Kidney epithelial cell (primary cell): ENCODE measurements at regions not wholly inside any gene's neighbourhood (a gene's known extent, or its start where the extent isn't known, plus 50 kb on each side); places are given as distances from the start of the nearest gene placed in this dataset.

Experiments used
- DNase-seq: peaks from one replicate; pipeline ENCODE4 v3.0.0-alpha.2; 2010; ENCODE audit warnings: low read depth
- H3K27me3 ChIP-seq: 2 replicates; pipeline ENCODE4 v1.6.0; 2011; ENCODE audit warnings: low read length; ENCODE audit not compliant: control insufficient read depth, insufficient read depth
- H3K36me3 ChIP-seq: 2 replicates; pipeline ENCODE4 v1.5.1; 2011; ENCODE audit warnings: low read length; ENCODE audit not compliant: control insufficient read depth, insufficient read depth
- H3K4me3 ChIP-seq: 2 replicates; pipeline ENCODE4 v1.5.1; 2011; ENCODE audit warnings: low read depth, mild to moderate bottlenecking, control low read depth, low read length
- TF ChIP-seq, protein P1 (sequence below): IDR thresholded peaks from 2 replicates; pipeline ENCODE4 v1.5.1; 2011; ENCODE audit warnings: mild to moderate bottlenecking, moderate library complexity, low read length, control low read depth, inconsistent platforms; ENCODE audit not compliant: insufficient read depth, poor library complexity, severe bottlenecking

DNA sequence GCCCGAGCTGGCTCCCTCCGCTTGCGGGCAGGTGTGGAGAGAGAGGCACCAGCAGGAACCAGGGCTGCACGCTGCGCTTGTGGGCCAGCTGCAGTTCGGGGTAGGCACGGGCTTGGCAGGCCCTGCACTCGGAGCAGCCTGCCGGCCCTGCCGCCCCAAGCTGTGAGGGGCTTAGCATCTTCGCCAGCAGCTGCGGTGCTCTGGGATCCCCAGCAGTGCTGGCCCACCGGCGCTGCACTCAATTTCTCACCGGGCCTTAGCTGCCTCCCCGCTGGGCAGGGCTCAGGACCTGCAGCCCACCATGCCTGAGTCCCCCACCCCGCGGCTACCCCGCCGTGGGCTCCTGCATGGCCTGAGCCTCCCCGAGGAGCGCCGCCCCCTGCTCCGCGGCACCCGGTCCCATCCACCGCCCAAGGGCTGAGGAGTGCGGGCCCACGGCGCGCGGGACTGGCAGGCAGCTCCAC is 434.4 kb upstream of the RGPD4 start:
- DNase-seq = no peak
- Histone ChIP-seq H3K27me3 (no peaks in the 10 kb centered on the region), H3K4me3 (no peak overlapping the region), H3K36me3 (no peaks in the 10 kb centered on the region)
- TF ChIP-seq, protein P1, sequence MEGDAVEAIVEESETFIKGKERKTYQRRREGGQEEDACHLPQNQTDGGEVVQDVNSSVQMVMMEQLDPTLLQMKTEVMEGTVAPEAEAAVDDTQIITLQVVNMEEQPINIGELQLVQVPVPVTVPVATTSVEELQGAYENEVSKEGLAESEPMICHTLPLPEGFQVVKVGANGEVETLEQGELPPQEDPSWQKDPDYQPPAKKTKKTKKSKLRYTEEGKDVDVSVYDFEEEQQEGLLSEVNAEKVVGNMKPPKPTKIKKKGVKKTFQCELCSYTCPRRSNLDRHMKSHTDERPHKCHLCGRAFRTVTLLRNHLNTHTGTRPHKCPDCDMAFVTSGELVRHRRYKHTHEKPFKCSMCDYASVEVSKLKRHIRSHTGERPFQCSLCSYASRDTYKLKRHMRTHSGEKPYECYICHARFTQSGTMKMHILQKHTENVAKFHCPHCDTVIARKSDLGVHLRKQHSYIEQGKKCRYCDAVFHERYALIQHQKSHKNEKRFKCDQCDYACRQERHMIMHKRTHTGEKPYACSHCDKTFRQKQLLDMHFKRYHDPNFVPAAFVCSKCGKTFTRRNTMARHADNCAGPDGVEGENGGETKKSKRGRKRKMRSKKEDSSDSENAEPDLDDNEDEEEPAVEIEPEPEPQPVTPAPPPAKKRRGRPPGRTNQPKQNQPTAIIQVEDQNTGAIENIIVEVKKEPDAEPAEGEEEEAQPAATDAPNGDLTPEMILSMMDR = no peak

GRCh38 chr2:107393516-107393915 is 433.2 kb upstream of the RGPD4 start:
- TF ChIP-seq, protein P1 = no peak
- no peak for DNase-seq
- no peaks in the 10 kb centered on the region for H3K27me3 ChIP-seq
- H3K4me3 ChIP-seq = no peak overlapping the region
- no peaks in the 10 kb centered on the region for H3K36me3 ChIP-seq

GRCh38 chr2:107398683-107399082 is 428.0 kb upstream of the RGPD4 start:
- H3K27me3 ChIP-seq = no peaks in the 10 kb centered on the region

GRCh38 chr2:107402330-107402729 is 424.4 kb upstream of the RGPD4 start:
- TF ChIP-seq, protein P1 = no peak
- H3K4me3 ChIP-seq = no peak overlapping the region
- DNase-seq = no peak
- no peaks in the 10 kb centered on the region for H3K27me3 ChIP-seq
- H3K36me3 ChIP-seq = no peaks in the 10 kb centered on the region

More at GRCh38 chr2:107398683-107399082, 428.0 kb upstream of the RGPD4 start:
- Histone ChIP-seq H3K4me3 (no peak overlapping the region), H3K36me3 (no peaks in the 10 kb centered on the region)
- no peak for DNase-seq
- TF ChIP-seq, protein P1 = no peak

- Histone ChIP-seq H3K4me3 (no peak overlapping the region), H3K27me3 (no peaks in the 10 kb centered on the region), H3K36me3 (no peaks in the 10 kb centered on the region)
- TF ChIP-seq, protein P1 = no peak
- DNase-seq = no peak
Measured at GRCh38 chr2:107405261-107405660, 421.4 kb upstream of the RGPD4 start.

- Histone ChIP-seq H3K36me3 (no peaks in the 10 kb centered on the region), H3K4me3 (no peak overlapping the region), H3K27me3 (no peaks in the 10 kb centered on the region)
- TF ChIP-seq, protein P1 = no peak
- no peak for DNase-seq
Measured at GRCh38 chr2:107407017-107407416, 419.7 kb upstream of the RGPD4 start.
